GM23338 (cell line): ENCODE measurements at regions not wholly inside any gene's neighbourhood (a gene's known extent, or its start where the extent isn't known, plus 50 kb on each side); places are given as distances from the start of the nearest gene placed in this dataset.

Experiments used
- ATAC-seq: fragments of 200-7000 bp; cut with Tn5 transposase; 3 replicates; pipeline ENCODE4 v1.9.1; 2020
- DNase-seq: peaks from one replicate; pipeline ENCODE4 v3.0.0-alpha.2; 2015; ENCODE audit warnings: low spot score
- H2AFZ ChIP-seq: fragments of 200-600 bp; sonication (generic); 2 replicates; pipeline ENCODE4 v1.8.0; 2016; ENCODE audit warnings: antibody characterized with exemption, mild to moderate bottlenecking, moderate library complexity
- H3F3A ChIP-seq: fragments of 200-600 bp; sonication (generic); replicated peaks from 2 replicates; pipeline ENCODE4 v1.8.0; 2017; ENCODE audit warnings: antibody characterized with exemption, mixed run types, low read depth
- H3K27ac ChIP-seq: fragments of 200-600 bp; sonication (generic); 2 replicates; pipeline ENCODE4 v1.6.1; 2016; ENCODE audit warnings: low read depth
- H3K27me3 ChIP-seq: fragments of 200-600 bp; sonication (generic); 2 replicates; pipeline ENCODE4 v1.8.0; 2016; ENCODE audit warnings: mild to moderate bottlenecking, mixed run types, moderate library complexity; ENCODE audit not compliant: insufficient read depth
- H3K36me3 ChIP-seq: fragments of 200-600 bp; sonication (generic); 2 replicates; pipeline ENCODE4 v1.8.0; 2016; ENCODE audit warnings: mild to moderate bottlenecking; ENCODE audit not compliant: insufficient read depth
- H3K4me1 ChIP-seq: fragments of 200-600 bp; sonication (generic); 2 replicates; pipeline ENCODE4 v1.8.0; 2016; ENCODE audit warnings: mild to moderate bottlenecking, moderate library complexity; ENCODE audit not compliant: insufficient read depth
- H3K4me2 ChIP-seq: fragments of 200-600 bp; sonication (generic); 2 replicates; pipeline ENCODE4 v1.7.1; 2017; ENCODE audit warnings: mixed run types
- H3K4me3 ChIP-seq: fragments of 200-600 bp; sonication (generic); 2 replicates; pipeline ENCODE4 v1.6.1; 2016; ENCODE audit warnings: mixed run types
- H3K79me2 ChIP-seq: fragments of 200-600 bp; sonication (generic); replicated peaks from 2 replicates; pipeline ENCODE4 v1.8.0; 2017; ENCODE audit warnings: mild to moderate bottlenecking; ENCODE audit not compliant: insufficient read depth
- H3K9me2 ChIP-seq: fragments of 200-600 bp; sonication (generic); 2 replicates; pipeline ENCODE4 v1.8.0; 2017; ENCODE audit not compliant: insufficient read depth
- H4K20me1 ChIP-seq: fragments of 200-600 bp; sonication (generic); replicated peaks from 2 replicates; pipeline ENCODE4 v1.8.0; 2017; ENCODE audit warnings: mild to moderate bottlenecking; ENCODE audit not compliant: insufficient read depth
- H3K27ac Mint-ChIP-seq: 2 replicates; pipeline ENCODE4 v1.8.0; 2020; ENCODE audit warnings: inconsistent platforms, mild to moderate bottlenecking, moderate library complexity, mixed read lengths
- H3K27me3 Mint-ChIP-seq: 3 replicates; pipeline ENCODE4 v1.8.0; 2022; ENCODE audit warnings: low read depth, mild to moderate bottlenecking, moderate library complexity, mixed read lengths, inconsistent platforms; ENCODE audit not compliant: insufficient read depth, poor library complexity
- H3K36me3 Mint-ChIP-seq: 3 replicates; pipeline ENCODE4 v1.8.0; 2021; ENCODE audit warnings: low read depth, mild to moderate bottlenecking, inconsistent platforms, moderate library complexity, mixed read lengths
- H3K4me1 Mint-ChIP-seq: 3 replicates; pipeline ENCODE4 v1.8.0; 2020; ENCODE audit warnings: mild to moderate bottlenecking, inconsistent platforms, mixed read lengths
- H3K4me3 Mint-ChIP-seq: 3 replicates; pipeline ENCODE4 v1.8.0; 2021; ENCODE audit warnings: moderate library complexity, mild to moderate bottlenecking, inconsistent platforms, mixed read lengths
- H3K9me3 Mint-ChIP-seq: 3 replicates; pipeline ENCODE4 v1.8.0; 2020; ENCODE audit warnings: moderate library complexity, mild to moderate bottlenecking, inconsistent platforms, mixed read lengths
- CREB1 ChIP-seq: fragments of 250-450 bp; sonication (Bioruptor Pico); IDR thresholded peaks from 2 replicates; pipeline ENCODE4 v1.5.0; 2020; ENCODE audit warnings: low read depth, mild to moderate bottlenecking, moderate library complexity
- ETS1 ChIP-seq: IDR thresholded peaks from 2 replicates; pipeline ENCODE4 v1.6.1; 2016; ENCODE audit warnings: antibody characterized with exemption
- EZH2 ChIP-seq: fragments of 200-600 bp; sonication (generic); IDR thresholded peaks from one replicate; pipeline ENCODE4 v1.8.0; 2017; ENCODE audit warnings: antibody characterized with exemption, mild to moderate bottlenecking, low read depth; ENCODE audit not compliant: unreplicated experiment
- EZH2phosphoT487 ChIP-seq: fragments of 200-600 bp; sonication (generic); IDR thresholded peaks from one replicate; pipeline ENCODE4 v1.8.1; 2018; ENCODE audit warnings: antibody characterized with exemption; ENCODE audit not compliant: unreplicated experiment
- JUNB ChIP-seq: IDR thresholded peaks from one replicate; pipeline ENCODE4 v1.6.1; 2016; ENCODE audit warnings: antibody characterized with exemption; ENCODE audit not compliant: unreplicated experiment
- NANOG ChIP-seq: IDR thresholded peaks from 2 replicates; pipeline ENCODE4 v1.6.1; 2016; ENCODE audit warnings: antibody characterized with exemption, borderline replicate concordance
- POLR2AphosphoS5 ChIP-seq: IDR thresholded peaks from 2 replicates; pipeline ENCODE4 v1.6.1; 2016; ENCODE audit warnings: antibody characterized with exemption, low read depth
- REST ChIP-seq: IDR thresholded peaks from one replicate; pipeline ENCODE4 v1.6.1; 2018; ENCODE audit warnings: antibody characterized with exemption; ENCODE audit not compliant: unreplicated experiment
- STAT1 ChIP-seq: IDR thresholded peaks from one replicate; pipeline ENCODE4 v1.6.1; 2016; ENCODE audit warnings: antibody characterized with exemption; ENCODE audit not compliant: unreplicated experiment
- ZNF114 ChIP-seq: fragments of 250-450 bp; sonication (Bioruptor Pico); IDR thresholded peaks from 2 replicates; pipeline ENCODE4 v1.5.0; 2020; ENCODE audit warnings: mild to moderate bottlenecking, moderate library complexity
- ZNF331 ChIP-seq: fragments of 250-450 bp; sonication (Bioruptor Pico); IDR thresholded peaks from 2 replicates; pipeline ENCODE4 v1.5.0; 2020; ENCODE audit warnings: low read depth, mild to moderate bottlenecking, moderate library complexity
- ZNF462 ChIP-seq: fragments of 250-450 bp; sonication (Bioruptor Pico); IDR thresholded peaks from 2 replicates; pipeline ENCODE4 v1.5.0; 2020; ENCODE audit warnings: mild to moderate bottlenecking, moderate library complexity
- TF ChIP-seq, protein P1 (sequence below), 2 experiments: fragments of 200-600 bp in 1 of 2; sonication (generic) in 1 of 2; conservative IDR thresholded peaks; 2 replicates each; pipeline versions ENCODE4 v1.5.1 to v1.6.1; 2016 to 2017; ENCODE audit warnings: antibody characterized with exemption in 2 of 2, low read depth in 2 of 2, mild to moderate bottlenecking in 2 of 2, moderate library complexity in 1 of 2

DNA sequence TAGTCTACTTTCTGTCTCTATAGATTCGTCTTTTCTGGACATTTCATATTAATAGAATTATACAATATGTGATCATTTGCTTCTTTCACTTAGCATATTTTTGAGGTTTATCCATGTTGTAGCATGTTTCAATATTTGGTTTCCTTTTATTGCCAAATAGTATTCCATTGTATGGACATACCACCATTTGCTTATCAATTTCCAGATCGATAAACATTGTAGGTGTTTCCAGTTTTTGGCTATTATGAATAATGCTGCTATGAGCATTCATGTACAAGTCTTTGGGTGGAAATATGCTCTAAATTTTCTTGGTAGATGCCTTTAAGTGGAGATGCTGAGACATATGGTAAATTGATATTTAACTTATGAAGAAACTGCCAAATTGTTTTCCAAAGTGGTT is 114.1 kb downstream of the RND3 start:
- Mint-ChIP-seq H3K4me3 (no peak overlapping the region), H3K27me3 (no peaks in the 10 kb centered on the region), H3K27ac (no peak overlapping the region), H3K9me3 (peaks cover 19% of the 10 kb centered on the region; the same call in 1 of the 3 replicates), H3K4me1 (peaks cover 7% of the 10 kb centered on the region; the same call in 1 of the 3 replicates), H3K36me3 (peaks cover 8% of the 10 kb centered on the region; the same call in 1 of the 3 replicates)
- no peak for DNase-seq
- Histone ChIP-seq H2AFZ (no peak overlapping the region), H3K36me3 (no peaks in the 10 kb centered on the region), H4K20me1 (no peaks in the 10 kb centered on the region), H3K27me3 (no peaks in the 10 kb centered on the region), H3K4me2 (no peak overlapping the region), H3K4me1 (no peaks in the 10 kb centered on the region), H3K79me2 (no peaks in the 10 kb centered on the region), H3F3A (no peaks in the 10 kb centered on the region), H3K9me2 (peaks cover 8% of the 10 kb centered on the region), H3K4me3 (no peak overlapping the region), H3K27ac (no peak overlapping the region)
- ATAC-seq = no peak
- no peak for TF ChIP-seq CREB1 (CRISPR knock-in tag)
- TF ChIP-seq NANOG = no peak
- TF ChIP-seq POLR2AphosphoS5 = no peak
- TF ChIP-seq EZH2phosphoT487 = no peak
- TF ChIP-seq, protein P1, sequence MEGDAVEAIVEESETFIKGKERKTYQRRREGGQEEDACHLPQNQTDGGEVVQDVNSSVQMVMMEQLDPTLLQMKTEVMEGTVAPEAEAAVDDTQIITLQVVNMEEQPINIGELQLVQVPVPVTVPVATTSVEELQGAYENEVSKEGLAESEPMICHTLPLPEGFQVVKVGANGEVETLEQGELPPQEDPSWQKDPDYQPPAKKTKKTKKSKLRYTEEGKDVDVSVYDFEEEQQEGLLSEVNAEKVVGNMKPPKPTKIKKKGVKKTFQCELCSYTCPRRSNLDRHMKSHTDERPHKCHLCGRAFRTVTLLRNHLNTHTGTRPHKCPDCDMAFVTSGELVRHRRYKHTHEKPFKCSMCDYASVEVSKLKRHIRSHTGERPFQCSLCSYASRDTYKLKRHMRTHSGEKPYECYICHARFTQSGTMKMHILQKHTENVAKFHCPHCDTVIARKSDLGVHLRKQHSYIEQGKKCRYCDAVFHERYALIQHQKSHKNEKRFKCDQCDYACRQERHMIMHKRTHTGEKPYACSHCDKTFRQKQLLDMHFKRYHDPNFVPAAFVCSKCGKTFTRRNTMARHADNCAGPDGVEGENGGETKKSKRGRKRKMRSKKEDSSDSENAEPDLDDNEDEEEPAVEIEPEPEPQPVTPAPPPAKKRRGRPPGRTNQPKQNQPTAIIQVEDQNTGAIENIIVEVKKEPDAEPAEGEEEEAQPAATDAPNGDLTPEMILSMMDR (conservative IDR thresholded peaks at IDR 0.05; ENCODE audit: low read depth in 2 of 2) = no peak
- TF ChIP-seq REST = no peak
- TF ChIP-seq ZNF114 = no peak
- no peak for TF ChIP-seq STAT1
- TF ChIP-seq ZNF331 = no peak
- no peak for TF ChIP-seq JUNB
- no peak for TF ChIP-seq ZNF462 (CRISPR knock-in tag)
- no peak for TF ChIP-seq ETS1
- no peak for TF ChIP-seq EZH2
